Activated gamma-delta T cell (primary cell): ENCODE measurements at regions not wholly inside any gene's neighbourhood (a gene's known extent, or its start where the extent isn't known, plus 50 kb on each side); places are given as distances from the start of the nearest gene placed in this dataset.

ENCODE experiments used
- DNase-seq: peaks from one replicate; lab custom pipeline; 2025; lab: John Stamatoyannopoulos, UW

- no peak for DNase-seq
Observed at GRCh38 chr16:79833559-79833958, 233.0 kb upstream of the MAF start.

- no peak for DNase-seq
Observed at GRCh38 chr16:79826732-79827475, 226.4 kb upstream of the MAF start.

GRCh38 chr16:79825002-79825401 lies 224.5 kb upstream of the MAF start:
- DNase-seq, result no peak

GRCh38 chr16:79823639-79824038 lies 223.1 kb upstream of the MAF start:
- DNase-seq, result no peak

- no peak for DNase-seq
Observed at GRCh38 chr16:79821911-79822310, 221.4 kb upstream of the MAF start.

- DNase-seq, result no peak
Observed at GRCh38 chr16:79816081-79816497, 215.6 kb upstream of the MAF start.

GRCh38 chr16:79815049-79815448 lies 214.5 kb upstream of the MAF start:
- no peak for DNase-seq

GRCh38 chr16:79814124-79814523 lies 213.6 kb upstream of the MAF start:
- no peak for DNase-seq

GRCh38 chr16:79811541-79811940 lies 211.0 kb upstream of the MAF start:
- no peak for DNase-seq

GRCh38 chr16:79810449-79811189 lies 210.1 kb upstream of the MAF start:
- no peak for DNase-seq

GRCh38 chr16:79809376-79809775 lies 208.8 kb upstream of the MAF start:
- no peak for DNase-seq

- no peak for DNase-seq
Observed at GRCh38 chr16:79808731-79809130, 208.2 kb upstream of the MAF start.

- no peak for DNase-seq
Observed at GRCh38 chr16:79806757-79807156, 206.2 kb upstream of the MAF start.

- no peak for DNase-seq
Observed at GRCh38 chr16:79805621-79806020, 205.1 kb upstream of the MAF start.

- DNase-seq, result no peak
Observed at GRCh38 chr16:79801646-79802045, 201.1 kb upstream of the MAF start.

GRCh38 chr16:79800016-79800608 lies 199.6 kb upstream of the MAF start:
- DNase-seq, result no peak

- no peak for DNase-seq
Observed at GRCh38 chr16:79798416-79799053, 198.0 kb upstream of the MAF start.

GRCh38 chr16:79797486-79797885 lies 196.9 kb upstream of the MAF start:
- DNase-seq, result no peak

GRCh38 chr16:79795556-79795955 lies 195.0 kb upstream of the MAF start:
- DNase-seq, result no peak

GRCh38 chr16:79794941-79795340 lies 194.4 kb upstream of the MAF start:
- DNase-seq, result no peak

GRCh38 chr16:79792664-79793351 lies 192.3 kb upstream of the MAF start:
- no peak for DNase-seq

GRCh38 chr16:79792076-79792475 lies 191.5 kb upstream of the MAF start:
- no peak for DNase-seq
